ENCODE measurements at regions not wholly inside any gene's neighbourhood (a gene's known extent, or its start where the extent isn't known, plus 50 kb on each side); places are given as distances from the start of the nearest gene placed in this dataset.

DNA sequence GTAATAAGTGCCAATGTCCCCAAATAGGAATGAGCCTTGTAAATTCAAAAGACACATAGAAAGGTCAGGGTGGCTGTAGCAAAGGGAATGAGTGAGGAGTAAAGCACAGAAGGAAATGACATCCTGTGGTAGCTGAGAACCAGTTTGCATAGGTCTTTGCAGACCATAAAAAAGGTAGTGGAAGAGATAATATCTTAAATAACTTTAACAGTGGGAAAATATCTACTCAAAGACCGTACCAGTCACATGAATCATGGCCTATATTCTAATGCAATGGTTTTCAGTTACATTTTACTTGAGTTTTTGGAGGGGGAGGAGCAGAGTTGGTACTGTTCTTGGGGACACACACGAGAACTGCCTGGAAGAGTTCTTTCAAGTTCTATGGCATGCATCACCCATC is 297.3 kb upstream of the ADAMTS9 start:
- no peak for DNase-seq

DNA sequence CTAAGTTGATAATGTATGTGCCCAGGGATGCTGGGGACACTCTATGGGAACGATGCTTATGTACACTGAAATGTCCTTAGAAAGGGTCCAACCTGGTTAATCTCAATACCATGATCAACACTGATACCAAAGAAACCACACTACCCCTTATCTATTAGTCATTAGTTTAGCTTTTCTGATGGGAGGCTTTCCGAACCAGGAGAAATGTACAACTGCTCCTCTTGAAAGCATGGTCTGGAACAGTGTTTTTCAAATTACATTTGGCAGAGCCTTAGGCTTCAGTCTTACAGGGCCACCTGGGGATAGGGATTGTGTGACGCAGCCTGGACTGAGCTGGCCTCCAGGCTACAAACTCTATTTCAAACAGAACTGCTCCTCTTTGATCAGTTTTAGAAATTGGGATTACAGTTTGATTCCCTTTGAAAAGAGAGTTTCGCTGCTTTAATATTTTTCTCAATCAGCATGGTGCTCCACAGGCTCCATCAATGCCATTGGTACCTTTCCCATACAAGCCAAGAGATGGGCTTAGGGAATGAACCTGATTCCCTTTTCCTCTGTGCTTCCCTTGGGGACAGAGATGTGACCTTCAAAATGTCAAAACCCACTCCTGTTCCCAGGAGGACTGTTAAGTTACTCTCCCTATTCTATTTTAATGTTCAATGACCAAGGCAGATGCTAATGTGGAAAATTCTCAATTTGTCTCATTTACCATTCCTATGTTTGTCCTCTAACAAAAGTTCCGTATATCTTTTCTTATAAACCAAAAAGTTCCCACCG is 296.0 kb upstream of the ADAMTS9 start:
- DNase-seq = no peak

DNA sequence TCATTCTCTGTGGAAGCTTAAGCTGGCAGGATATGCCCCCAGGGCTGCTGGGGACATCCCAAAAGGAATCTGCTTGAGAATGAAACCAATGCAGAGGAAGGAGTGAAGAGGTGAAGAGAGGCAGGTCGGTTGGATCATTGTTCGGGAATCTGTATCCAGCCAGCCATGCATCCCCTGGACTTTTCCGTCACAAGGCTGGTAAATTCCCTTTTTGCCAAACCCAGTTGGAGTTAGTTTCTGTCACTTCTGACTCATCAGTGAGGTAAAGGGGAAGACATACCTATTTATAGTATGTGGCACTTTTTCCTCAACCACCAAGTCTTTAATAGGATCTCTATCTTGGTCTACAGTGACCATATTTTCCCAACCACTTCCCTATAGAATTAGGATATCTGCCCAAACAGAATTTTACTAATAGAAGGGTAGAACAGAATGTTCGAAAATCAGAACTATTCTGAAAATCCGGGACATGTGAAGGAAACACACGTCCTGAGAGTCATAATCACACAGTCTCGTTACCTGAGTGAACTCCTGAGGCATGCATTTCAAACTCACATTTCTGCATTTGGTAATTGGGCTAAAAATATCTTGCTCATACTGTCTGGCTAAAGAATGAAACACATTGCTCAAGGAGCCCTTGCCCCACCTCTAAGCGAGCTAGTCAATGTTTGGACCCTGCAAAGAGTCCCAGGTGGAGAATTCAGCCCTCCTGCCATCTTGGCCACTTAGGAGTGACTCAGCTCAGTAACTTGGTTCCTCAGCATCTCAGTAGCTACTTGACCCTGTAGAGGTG is 289.7 kb upstream of the ADAMTS9 start:
- DNase-seq = no peak

DNA sequence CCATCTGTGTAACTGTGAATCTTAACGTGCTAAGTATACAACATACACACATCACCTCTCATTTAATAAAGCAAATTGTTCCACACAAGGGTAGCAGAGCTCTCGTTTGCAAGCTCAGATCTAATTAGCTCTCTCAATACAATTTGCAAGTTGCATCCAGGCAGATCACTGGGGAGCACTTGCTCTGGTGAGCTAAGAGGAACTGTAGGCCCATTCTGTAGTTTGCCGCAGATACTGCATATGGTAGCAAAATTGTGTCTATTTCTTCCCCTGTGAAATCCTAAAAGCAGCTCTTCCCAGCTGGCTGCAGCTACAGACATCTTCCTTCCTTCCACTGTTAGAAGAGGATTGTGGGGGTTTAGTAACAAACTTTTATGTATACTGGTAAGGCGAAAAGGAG is 288.7 kb upstream of the ADAMTS9 start:
- no peak for DNase-seq

DNA sequence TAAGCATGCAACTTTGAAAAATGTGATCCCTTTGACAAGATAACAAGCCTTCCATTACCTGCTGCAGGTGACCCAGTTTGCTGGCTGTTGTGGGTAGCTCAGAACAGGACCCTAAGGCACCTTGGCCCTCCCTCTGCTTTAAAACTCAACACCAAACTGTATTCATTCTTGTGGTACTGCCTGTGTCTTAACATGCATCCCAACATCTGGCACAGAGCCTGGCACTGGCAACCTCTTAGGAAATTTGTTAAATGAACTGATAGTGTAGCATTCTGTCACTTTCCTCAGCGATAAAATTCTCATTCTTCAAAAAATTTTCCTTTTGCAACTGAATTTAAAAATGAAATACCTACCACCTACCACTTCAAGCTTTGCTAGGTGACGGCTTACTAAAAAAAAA is 287.3 kb upstream of the ADAMTS9 start:
- DNase-seq = no peak

DNA sequence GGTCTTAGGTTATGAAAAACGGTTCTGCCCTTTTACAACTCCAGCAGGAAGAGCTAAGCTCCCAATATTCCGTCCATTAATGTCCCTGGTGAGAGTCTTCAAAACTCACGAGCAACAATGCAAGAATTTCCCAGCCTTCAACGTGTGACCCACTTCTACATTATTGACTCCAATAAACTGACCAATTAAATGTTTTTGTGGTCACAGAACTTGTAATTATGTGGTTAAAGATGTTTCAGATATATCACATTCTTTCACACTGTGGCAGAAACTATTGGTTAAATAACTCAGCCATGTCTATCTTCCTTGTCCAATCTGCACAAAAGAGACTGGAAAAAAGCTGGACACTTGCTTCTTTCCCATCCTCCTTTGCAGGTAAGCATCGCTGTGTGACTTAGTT is 286.6 kb upstream of the ADAMTS9 start:
- DNase-seq = no peak

DNA sequence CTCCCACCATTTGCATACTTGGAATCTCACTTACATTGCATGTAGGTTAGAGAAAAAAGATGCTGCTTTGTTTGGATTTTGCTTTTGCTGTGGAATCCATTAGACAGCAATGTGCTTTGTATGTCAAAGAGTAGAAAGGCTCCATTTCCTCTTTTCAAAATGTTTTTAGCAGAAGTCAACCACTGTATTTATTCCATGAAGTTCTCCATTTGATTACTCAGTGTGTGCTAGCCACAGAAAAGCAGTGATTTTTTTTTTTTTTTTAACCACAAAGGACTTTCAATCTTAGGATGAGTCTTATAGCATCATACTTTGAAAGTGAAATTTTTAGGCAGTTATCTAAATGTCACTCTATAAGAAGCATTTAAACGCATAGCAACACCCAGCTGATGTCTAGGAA is 285.0 kb upstream of the ADAMTS9 start:
- DNase-seq = peak; percentile 39

DNA sequence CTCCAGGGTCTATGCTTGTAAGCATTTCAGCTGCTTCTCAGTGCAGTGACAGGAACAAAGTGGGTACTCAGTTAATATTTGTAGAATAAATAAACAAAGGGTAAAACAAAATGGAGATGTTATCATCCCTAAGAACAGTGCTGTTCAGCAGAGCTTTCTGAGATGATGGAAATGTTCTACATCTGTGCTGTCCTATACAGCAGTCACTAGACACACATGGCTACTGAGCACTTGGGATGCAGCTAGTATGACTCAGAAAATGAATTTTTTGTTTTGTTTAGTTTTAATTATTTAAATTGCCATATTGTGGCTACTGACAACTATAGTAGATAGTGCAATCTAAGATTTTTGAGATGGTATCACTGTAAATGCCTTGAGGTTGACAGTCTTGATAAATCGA is 283.8 kb upstream of the ADAMTS9 start:
- DNase-seq = no peak

DNA sequence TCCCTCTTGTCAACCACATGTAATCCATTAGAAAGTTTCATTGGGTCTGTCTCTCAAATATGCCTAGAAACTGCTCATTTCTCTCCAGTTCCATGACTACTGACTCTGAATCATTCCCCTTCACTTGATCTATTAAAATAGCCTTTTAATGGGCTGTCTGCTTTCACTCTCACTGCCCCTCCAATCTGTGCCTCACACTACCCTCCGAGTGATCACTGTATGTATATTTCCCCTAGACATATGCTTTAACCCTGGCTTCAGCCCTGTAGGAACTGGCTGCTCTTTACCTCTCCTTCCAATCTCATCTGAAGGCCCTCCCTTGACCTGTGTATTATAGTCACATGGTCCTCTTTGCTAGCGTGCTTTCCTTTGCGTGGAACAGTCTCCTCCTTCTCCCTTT is 282.8 kb upstream of the ADAMTS9 start:
- DNase-seq = no peak

DNA sequence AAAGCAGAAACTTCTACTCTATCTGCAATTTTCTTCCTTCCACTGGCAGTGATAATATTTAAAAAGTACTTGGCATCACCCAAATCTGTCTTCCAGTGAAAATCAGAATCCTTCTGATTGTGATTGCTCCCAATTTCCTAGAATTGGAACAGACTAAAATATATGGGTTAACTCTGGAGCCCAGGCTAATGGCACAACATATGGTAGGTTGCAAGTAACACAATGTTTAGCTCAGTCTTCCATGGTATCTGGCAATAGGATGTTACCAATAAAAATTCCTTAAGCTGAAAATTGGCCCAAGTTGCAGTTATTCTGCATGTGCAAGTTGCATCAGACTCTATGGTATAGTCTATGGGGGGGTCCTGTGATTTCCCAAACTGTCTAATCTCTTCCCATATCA is 273.5 kb upstream of the ADAMTS9 start:
- DNase-seq = no peak

DNA sequence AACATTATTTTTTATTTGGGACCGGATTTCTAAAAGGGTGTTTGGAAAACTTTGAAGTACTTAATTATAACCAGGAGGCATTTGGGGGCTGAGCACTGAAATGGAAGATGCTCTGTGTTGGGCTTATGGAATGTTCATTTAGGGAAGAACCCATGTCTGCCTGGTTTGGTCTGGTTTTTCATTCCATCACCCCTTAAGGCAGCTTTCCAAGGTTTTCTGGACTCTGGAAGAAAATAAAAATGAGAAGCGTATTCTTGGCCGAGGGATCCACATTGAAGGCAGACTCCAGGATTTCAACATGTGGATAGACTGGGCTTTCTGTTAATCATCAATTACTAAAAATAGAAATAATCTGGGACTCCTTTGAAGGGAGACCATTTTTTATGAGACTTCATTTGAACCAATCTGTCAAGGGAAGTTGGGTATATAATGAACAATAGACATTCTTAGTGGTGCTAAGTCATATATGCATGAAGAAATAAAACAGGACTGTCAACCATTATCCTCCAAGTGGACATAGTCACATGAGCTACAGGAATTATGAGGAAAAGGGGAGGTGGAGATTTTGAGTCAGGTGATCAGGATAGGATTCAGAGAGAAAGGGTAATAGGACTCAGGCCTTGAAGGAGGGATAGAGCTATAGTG is 270.5 kb upstream of the ADAMTS9 start:
- no peak for DNase-seq

DNA sequence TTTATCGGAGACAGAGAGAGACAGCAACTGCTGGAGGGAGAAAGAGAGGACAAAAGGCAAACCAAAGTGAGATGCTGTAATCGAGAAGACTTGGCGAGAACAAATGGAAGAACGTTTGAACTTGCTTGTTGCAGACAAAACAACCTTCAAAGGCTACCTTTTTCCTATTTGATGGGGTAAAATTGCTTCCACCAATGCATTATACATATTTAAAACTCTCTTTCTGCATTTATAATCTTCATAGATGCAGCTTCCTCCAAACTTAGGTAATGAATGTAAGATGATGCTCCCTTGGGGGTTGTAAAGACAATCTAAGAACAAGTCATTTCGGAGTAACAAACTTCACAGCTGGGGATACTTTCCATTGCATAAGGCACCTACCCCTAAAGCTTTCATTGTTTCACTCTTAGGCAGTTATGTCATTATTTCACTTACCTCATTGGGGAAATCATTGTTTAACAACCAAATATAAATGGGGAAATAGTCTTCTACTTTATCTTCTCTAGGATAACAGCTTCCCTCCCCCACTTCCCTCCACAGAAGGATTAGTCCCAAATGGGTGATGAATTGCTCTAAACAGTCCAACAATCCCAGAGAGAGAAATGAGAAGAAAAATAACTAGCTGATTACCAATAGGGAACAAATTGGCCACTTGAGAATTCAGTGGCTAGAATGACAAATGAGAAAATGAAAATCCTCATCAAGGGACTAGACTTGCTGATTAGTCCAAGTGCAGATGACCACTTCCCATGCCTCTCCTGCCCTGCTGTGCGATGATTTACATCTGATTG is 269.8 kb upstream of the ADAMTS9 start:
- no peak for DNase-seq

DNA sequence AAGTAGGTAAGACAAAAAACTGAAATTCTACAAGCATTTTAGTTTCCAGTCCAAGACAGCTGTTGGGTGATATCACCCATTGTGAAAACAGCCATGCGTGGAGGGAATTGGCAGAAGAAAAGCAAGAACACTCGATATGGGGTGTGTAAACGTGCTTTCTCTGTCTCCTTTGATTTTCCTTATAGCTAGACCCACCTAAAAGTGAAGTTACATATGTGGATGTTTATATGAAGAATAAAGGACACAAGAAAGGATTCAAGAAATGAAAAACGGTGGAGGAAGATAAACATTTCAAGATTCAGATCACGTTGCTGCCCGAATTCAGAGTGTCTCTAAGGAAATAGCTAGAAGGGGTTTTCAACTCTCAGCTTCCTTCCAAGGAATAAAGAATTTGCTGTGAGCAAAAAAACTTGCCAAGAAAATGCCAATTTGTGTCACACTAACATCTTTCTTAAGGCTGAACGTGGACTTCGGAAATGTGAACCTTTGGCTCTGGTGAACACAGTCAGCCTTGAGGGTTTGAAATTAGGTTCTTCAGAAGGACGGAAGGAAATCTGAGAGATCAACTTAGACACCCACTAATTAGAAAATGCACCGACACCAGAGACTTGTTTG is 269.0 kb upstream of the ADAMTS9 start:
- DNase-seq = no peak

DNA sequence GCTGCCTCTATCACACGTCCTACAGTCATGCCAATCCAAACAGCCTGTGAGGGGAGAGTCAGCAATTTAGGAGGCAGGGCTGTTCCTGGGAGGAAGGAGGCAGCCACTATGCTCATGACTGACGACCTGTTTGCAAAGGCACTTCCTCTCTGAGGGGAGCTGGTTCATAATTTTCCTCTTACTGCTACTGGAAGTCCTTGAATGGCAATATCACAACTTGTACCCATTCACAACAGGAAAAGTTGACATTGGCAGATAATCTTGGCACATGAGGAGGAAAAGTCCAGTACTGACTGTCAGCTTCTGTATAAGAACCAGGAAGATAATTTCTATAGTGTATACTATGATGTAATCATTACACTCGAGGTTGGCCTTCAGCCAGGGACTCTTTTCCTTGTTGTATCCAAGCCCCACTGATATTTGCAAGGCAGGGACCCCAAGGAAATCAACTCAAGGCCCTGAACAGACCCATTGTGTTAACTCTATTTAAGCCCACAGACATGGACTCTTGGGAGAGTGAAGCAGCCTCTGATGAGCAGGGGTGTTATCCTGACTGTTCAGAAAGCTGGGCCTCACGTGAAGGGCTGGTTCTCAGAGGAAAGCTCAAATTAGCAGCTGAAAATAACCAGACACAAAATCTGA is 267.3 kb upstream of the ADAMTS9 start:
- no peak for DNase-seq

DNA sequence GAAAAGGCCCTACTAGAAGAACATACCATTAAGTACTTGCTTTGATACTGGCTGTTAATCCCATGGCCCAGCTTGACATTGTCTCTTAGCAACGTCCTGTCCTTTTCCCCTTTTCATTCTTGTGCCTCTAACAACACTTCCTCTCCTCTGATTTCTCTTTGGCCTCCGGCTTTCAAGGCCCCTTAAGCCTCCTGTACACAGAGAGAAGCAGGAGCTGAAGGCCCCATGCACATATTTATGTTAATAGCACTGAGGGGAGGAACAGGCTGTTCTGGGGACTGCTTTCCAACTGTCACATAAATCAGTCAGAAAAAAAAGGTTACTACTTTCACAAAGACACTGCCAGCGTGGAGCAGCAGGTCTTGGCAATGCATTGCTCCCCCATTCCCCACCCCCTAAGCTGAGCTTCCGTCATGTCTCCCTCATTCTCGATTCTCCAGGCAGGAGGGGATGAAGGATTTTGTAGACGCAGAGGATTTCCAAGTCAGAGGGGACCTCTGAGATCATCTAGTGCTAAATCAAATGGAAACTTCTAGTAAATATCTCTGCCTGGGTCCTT is 257.4 kb upstream of the ADAMTS9 start:
- no peak for DNase-seq

DNA sequence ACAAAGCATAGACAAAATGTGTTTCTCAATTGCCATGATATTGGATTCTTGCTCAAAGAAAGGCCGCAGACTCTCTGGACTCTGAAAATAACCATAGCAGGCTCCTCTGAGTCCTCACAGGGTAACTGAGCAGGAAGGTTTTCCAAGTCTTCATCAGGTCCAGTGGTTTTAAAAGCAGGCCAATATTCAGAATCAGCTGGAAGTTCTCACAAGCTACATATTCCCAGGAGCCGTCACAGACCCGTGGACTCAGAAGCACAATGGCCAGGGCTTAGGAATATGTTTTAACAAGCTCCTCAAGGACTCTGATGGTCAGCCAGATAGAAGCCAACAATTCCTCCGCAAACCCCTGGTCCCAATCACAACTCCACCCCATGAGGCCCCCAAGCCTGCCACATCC is 256.1 kb upstream of the ADAMTS9 start:
- no peak for DNase-seq

DNA sequence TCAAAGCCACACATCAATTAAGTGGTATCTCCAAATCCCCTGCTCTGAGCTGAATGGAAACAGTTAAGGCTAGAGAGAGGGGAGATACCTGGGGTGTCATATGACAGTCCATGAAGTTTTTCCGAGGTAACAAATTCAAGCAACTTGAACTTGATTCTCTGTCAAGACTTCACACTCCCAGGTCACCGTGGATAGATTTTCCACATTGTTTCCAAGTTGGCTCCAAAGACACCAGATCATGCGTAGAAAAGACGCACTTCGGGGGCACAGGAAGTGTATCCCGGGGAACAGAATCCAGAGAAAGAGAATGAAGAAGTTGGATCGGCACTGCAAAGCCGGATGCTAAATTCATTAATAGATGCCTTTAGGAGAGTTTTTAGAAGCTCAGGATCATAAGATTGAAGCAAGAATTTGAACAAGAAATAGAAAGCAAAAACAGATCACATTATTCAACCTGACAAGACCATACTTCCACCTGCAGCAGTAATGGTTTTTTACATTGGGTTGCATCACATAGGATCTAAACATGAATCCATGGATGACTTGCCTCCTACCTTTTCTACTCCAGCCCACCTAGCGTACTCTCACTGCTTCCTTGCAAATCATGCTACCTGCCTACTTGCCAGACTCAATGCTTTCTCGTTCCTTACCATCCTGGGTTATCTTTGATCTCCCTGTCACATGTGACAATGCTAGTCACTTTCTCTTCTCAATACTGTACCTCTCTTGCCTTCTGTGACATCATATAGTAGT is 253.0 kb upstream of the ADAMTS9 start:
- DNase-seq = no peak

DNA sequence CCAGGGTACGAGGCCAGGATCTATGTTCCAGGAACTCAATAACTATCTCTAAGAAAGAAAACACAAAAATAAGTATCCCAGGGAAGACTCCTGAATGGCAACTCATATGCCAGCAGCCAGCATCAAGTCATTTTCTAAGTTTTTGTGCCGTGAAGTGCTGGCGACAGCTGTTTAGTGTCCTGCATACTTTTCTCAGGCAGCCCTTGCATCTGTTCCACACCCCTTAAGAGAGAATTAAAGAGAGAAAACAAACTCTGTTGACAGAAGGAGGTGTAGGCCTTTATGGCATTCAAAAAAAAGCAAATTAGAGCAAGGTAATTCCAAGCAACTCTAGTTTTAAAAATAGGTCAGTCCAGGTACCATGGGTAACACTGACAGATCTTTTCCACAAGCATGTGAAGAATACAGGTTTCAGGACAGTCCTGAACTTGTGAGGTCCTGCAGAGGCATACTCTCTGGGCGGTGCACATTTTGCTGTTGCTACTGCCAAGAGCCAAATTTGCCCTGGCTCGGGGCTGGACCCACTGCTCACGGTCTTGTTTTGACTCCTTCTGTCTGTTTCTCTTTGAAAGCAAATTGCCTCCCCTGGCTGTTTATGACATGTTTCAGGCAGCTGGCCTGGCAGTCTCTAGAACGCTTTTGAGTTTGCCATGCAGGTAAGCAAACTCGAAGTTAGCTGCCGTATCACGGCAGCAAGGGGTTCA is 252.1 kb upstream of the ADAMTS9 start:
- no peak for DNase-seq

DNA sequence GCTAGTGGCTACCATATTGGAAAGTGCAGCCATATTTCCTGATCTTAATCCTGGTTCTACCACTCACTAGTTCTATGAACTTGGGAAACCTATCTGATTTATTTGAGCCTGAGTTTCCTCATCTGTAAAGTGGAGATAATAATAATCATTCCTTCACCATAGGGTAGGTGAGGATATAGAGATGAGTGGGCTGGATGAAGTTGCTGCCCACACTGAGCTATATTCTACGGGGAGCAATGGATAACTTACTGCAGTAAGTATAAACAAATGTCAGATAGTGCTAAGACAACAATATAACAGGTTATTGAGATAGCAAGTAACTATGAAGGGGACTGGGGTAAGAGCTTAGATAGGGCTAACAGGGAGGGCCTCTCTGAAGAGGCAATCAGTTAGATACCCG is 251.5 kb upstream of the ADAMTS9 start:
- DNase-seq = no peak

DNA sequence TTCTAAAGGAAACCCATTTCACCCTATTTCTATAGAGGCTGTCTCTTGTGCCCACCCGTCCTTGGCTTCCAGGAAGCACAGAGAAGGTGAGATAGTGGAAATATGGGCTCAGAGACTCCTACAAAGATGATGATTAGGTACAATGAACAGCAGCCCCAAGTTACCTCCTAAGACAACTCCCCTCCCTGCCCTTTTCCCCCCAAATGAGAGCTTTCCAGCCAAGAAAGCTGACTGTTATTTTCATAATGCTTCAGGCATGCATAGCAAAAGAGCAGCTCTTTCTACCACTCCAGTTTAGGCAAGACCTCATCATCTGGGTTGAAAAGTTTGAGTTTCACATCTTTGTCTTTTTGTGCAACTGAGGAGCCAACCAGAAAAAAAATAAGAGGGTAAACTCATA is 248.8 kb upstream of the ADAMTS9 start:
- DNase-seq = no peak

DNA sequence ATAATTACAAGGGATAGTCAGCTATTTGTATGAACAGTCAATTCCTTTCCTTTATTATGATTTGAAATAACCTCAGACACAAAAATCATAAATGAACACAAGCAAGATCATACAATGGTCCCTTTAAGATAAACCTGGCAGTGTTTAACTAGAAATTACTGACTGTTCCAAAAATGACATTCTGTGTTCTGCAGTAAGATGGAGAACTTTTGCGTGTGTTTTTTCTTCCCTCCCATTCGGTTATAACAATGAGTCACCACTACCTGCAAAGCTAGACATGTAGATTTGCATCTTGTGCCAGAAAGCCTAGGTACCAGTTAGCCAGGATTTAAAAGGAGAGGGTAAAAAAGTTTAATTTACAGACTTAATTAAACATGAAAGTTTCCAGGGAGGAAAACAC is 248.2 kb upstream of the ADAMTS9 start:
- DNase-seq = no peak

All from activated CD4-positive, alpha-beta T cell treated with anti-CD3 and anti-CD28 coated beads, Interleukin-10, Interleukin-2, amounts not matched to agents 100 ng/mL and 50 ng/mL, durations not matched to agents 16 hours and 8 hours (primary cell).